ENCODE measurements at regions not wholly inside any gene's neighbourhood (a gene's known extent, or its start where the extent isn't known, plus 50 kb on each side); places are given as distances from the start of the nearest gene placed in this dataset.
"Not testable (repeated sequence)": the region's sequence is repeated elsewhere in the genome, so short reads cannot be mapped to it uniquely, and the experiment has no call there.

DNA sequence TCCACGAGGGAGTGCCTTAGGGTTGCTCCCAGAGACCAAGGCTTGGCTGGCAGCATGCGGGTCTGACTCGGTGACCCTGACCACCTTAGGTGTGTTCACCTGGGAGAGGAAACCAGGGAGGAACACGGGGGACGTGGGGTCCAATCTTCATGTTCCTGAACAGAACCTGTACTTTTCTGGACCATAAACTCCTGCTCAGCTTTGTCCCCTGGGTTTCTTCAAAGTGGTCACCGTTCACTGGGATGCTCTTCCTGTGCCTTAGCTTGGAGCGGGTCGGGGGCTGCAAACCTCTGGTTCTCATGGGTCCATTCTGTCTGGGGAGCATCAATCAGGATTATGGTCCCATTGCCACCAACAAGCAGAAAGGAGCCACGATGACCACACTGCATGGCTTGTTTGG, 333.5 kb downstream of the QKI start:
- H3K27me3 ChIP-seq (ENCODE audit: control insufficient read depth, extremely low read depth, insufficient read depth, low read length) = no peaks in the 10 kb centered on the region
- DNase-seq (ENCODE audit: low read depth, low spot score) (no peak), FAIRE-seq (no peak)
- no peaks in the 10 kb centered on the region for H3K9me1 ChIP-seq (ENCODE audit: control insufficient read depth, extremely low read depth, insufficient read depth, low read length)
- no peaks in the 10 kb centered on the region for H4K20me1 ChIP-seq (ENCODE audit: control insufficient read depth, extremely low read depth, insufficient read depth, low read length)
- H3K4me3 ChIP-seq (ENCODE audit: control insufficient read depth in 2 of 3, extremely low read depth in 1 of 3, insufficient read depth in 2 of 3, low read depth in 1 of 3, low read length in 3 of 3) = no peak overlapping the region
- no peak overlapping the region for H3K4me2 ChIP-seq (ENCODE audit: control insufficient read depth, extremely low read depth, insufficient read depth, low read depth, low read length)
- H3K9me3 ChIP-seq (ENCODE audit: control insufficient read depth, low read depth, low read length) = no peaks in the 10 kb centered on the region
- H3K27ac ChIP-seq (ENCODE audit: control insufficient read depth, insufficient read depth, low read length) = no peak overlapping the region
- peaks cover 24% of the 10 kb centered on the region for H3K4me1 ChIP-seq (ENCODE audit: control insufficient read depth, extremely low read depth, insufficient read depth, low read length)
- no peaks in the 10 kb centered on the region for H3K36me3 ChIP-seq (ENCODE audit: control insufficient read depth in 2 of 2, extremely low read depth in 1 of 2, insufficient read depth in 2 of 2, low read length in 2 of 2)
- dilution Hi-C loops (cut with MboI; ENCODE audit: extremely low pct_ligation_motif_present, low sequenced_read_pairs) = no loop called here
- H3K9ac ChIP-seq (ENCODE audit: control insufficient read depth, extremely low read depth, insufficient read depth, low read length) = no peak overlapping the region
- no peak for TF ChIP-seq CTCF (optimal IDR thresholded peaks at IDR 0.05 in 1 of 3, IDR thresholded peaks at IDR 0.05 in 1 of 3, conservative IDR thresholded peaks at IDR 0.05 in 1 of 3; ENCODE audit: extremely low read depth in 1 of 3, insufficient read depth in 2 of 3, low read length in 3 of 3)
- no peak for TF ChIP-seq EZH2 (IDR thresholded peaks at IDR 0.05; ENCODE audit: low read length)
- H3K79me2 ChIP-seq (ENCODE audit: control insufficient read depth, insufficient read depth, low read length) = no peaks in the 10 kb centered on the region
- H2AFZ ChIP-seq (ENCODE audit: control insufficient read depth, low read length) = no peak overlapping the region

GRCh38 chr6:163747058-163747457, 332.5 kb downstream of the QKI start:
- H2AFZ ChIP-seq (ENCODE audit: control insufficient read depth, low read length); H3K9ac ChIP-seq (ENCODE audit: control insufficient read depth, extremely low read depth, insufficient read depth, low read length); H3K27me3 ChIP-seq (ENCODE audit: control insufficient read depth, extremely low read depth, insufficient read depth, low read length); H3K4me2 ChIP-seq (ENCODE audit: control insufficient read depth, extremely low read depth, insufficient read depth, low read depth, low read length); H4K20me1 ChIP-seq (ENCODE audit: control insufficient read depth, extremely low read depth, insufficient read depth, low read length); H3K4me3 ChIP-seq (ENCODE audit: control insufficient read depth in 2 of 3, extremely low read depth in 1 of 3, insufficient read depth in 2 of 3, low read depth in 1 of 3, low read length in 3 of 3); H3K9me3 ChIP-seq (ENCODE audit: control insufficient read depth, low read depth, low read length); H3K79me2 ChIP-seq (ENCODE audit: control insufficient read depth, insufficient read depth, low read length); H3K9me1 ChIP-seq (ENCODE audit: control insufficient read depth, extremely low read depth, insufficient read depth, low read length); H3K36me3 ChIP-seq (ENCODE audit: control insufficient read depth in 2 of 2, extremely low read depth in 1 of 2, insufficient read depth in 2 of 2, low read length in 2 of 2); DNase-seq (ENCODE audit: low read depth, low spot score); dilution Hi-C loops (cut with MboI; ENCODE audit: extremely low pct_ligation_motif_present, low sequenced_read_pairs); H3K27ac ChIP-seq (ENCODE audit: control insufficient read depth, insufficient read depth, low read length); FAIRE-seq: not testable (repeated sequence)
- H3K4me1 ChIP-seq (ENCODE audit: control insufficient read depth, extremely low read depth, insufficient read depth, low read length) = peaks cover 24% of the 10 kb centered on the region

All from keratinocyte (primary cell).